Mesendoderm (in vitro differentiated cells): ENCODE measurements at regions not wholly inside any gene's neighbourhood (a gene's known extent, or its start where the extent isn't known, plus 50 kb on each side); places are given as distances from the start of the nearest gene placed in this dataset.

Experiments used
- DNase-seq: peaks from one replicate; pipeline ENCODE4 v3.0.0; 2013
- H2AK5ac ChIP-seq: 2 replicates; pipeline ENCODE4 v1.6.1; 2013; ENCODE audit warnings: low read length, inconsistent platforms
- H2BK120ac ChIP-seq: 2 replicates; pipeline ENCODE4 v1.6.1; 2013; ENCODE audit warnings: low read depth, mild to moderate bottlenecking, low read length, moderate library complexity, mixed read lengths
- H2BK15ac ChIP-seq: replicated peaks from 2 replicates; pipeline ENCODE4 v1.6.1; 2013; ENCODE audit warnings: low read depth, mild to moderate bottlenecking, moderate library complexity
- H2BK5ac ChIP-seq: 2 replicates; pipeline ENCODE4 v1.6.1; 2013; ENCODE audit warnings: low read length, inconsistent platforms
- H3K18ac ChIP-seq: 2 replicates; pipeline ENCODE4 v1.6.1; 2013; ENCODE audit warnings: mild to moderate bottlenecking, low read length, mixed read lengths
- H3K23ac ChIP-seq: one replicate; pipeline ENCODE4 v1.6.1; 2013; ENCODE audit warnings: low read length
- H3K27ac ChIP-seq: 2 replicates; pipeline ENCODE4 v1.5.1; 2013; ENCODE audit warnings: low read depth, mild to moderate bottlenecking, inconsistent platforms, low read length, moderate library complexity
- H3K27me3 ChIP-seq: 2 replicates; pipeline ENCODE4 v1.6.1; 2013; ENCODE audit warnings: low read length, control low read depth, mild to moderate bottlenecking, inconsistent platforms; ENCODE audit not compliant: insufficient read depth, poor library complexity
- H3K36me3 ChIP-seq: 2 replicates; pipeline ENCODE4 v1.6.1; 2013; ENCODE audit warnings: low read length, inconsistent platforms; ENCODE audit not compliant: control insufficient read depth, insufficient read depth
- H3K4ac ChIP-seq: one replicate; pipeline ENCODE4 v1.6.1; 2013; ENCODE audit warnings: low read depth, mild to moderate bottlenecking, low read length, moderate library complexity
- H3K4me1 ChIP-seq: 2 replicates; pipeline ENCODE4 v1.6.1; 2013; ENCODE audit warnings: low read depth, low read length, inconsistent platforms; ENCODE audit not compliant: control insufficient read depth
- H3K4me2 ChIP-seq: 2 replicates; pipeline ENCODE4 v1.6.1; 2013; ENCODE audit warnings: low read length
- H3K4me3 ChIP-seq: 2 replicates; pipeline ENCODE4 v1.5.1; 2013; ENCODE audit warnings: mild to moderate bottlenecking, low read length
- H3K56ac ChIP-seq: one replicate; pipeline ENCODE4 v1.6.1; 2013; ENCODE audit warnings: low read length
- H3K79me1 ChIP-seq: 2 replicates; pipeline ENCODE4 v1.6.1; 2013; ENCODE audit warnings: low read length, inconsistent platforms
- H3K79me2 ChIP-seq: 2 replicates; pipeline ENCODE4 v1.6.1; 2013; ENCODE audit warnings: mild to moderate bottlenecking, low read length; ENCODE audit not compliant: control insufficient read depth, insufficient read depth
- H3K9ac ChIP-seq: 2 replicates; pipeline ENCODE4 v1.6.1; 2013; ENCODE audit warnings: low read length, inconsistent platforms
- H4K5ac ChIP-seq: one replicate; pipeline ENCODE4 v1.6.1; 2013; ENCODE audit warnings: low read length
- H4K8ac ChIP-seq: one replicate; pipeline ENCODE4 v1.6.1; 2013; ENCODE audit warnings: low read depth, mild to moderate bottlenecking, control low read depth, low read length, moderate library complexity
- WGBS: extraction: QIAGEN DNeasy Blood & Tissue Kit; methylation state at CpG from one replicate; pipeline ENCODE4 v1.1.7; 2013; ENCODE audit warnings: low lambda C conversion rate, missing lambda C conversion rate; ENCODE audit not compliant: insufficient coverage; ENCODE audit errors: extremely low coverage; 5-methylcytosine and 5-hydroxymethylcytosine counted together

DNA sequence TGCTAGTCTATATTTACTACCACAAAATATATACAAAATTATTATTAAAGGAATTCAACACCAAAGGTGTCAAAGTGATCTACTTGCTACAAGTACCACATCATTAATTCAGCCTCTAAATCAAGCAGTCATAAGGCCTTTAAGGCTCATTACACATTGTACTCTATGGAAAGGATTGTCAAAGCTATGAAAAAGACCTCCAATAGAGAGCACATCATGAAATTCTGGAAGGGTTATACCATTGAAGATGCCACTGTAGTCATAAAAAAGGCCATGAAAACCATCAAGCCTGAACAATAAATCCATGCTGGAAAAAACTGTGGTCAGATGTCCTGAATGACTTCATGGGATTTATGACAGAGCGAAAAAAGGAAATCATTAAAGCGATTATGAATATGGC is 708.0 kb upstream of the FAM174A start:
- H3K4me1 ChIP-seq = no peaks in the 10 kb centered on the region
- no peak overlapping the region for H2BK15ac ChIP-seq
- H3K79me1 ChIP-seq = no peaks in the 10 kb centered on the region
- no peak overlapping the region for H2BK120ac ChIP-seq
- H3K56ac ChIP-seq = no peak overlapping the region
- no peak overlapping the region for H3K18ac ChIP-seq
- no CpG with 5 or more reads among the region's 2 CpGs for WGBS
- no peaks in the 10 kb centered on the region for H3K79me2 ChIP-seq
- H3K27ac ChIP-seq = no peak overlapping the region
- no peak overlapping the region for H3K4me3 ChIP-seq
- no peak overlapping the region for H3K9ac ChIP-seq
- no peak for DNase-seq
- no peak overlapping the region for H4K5ac ChIP-seq
- no peaks in the 10 kb centered on the region for H3K36me3 ChIP-seq
- no peak overlapping the region for H3K4me2 ChIP-seq
- no peak overlapping the region for H2BK5ac ChIP-seq
- H4K8ac ChIP-seq = no peak overlapping the region
- no peaks in the 10 kb centered on the region for H3K27me3 ChIP-seq
- no peak overlapping the region for H2AK5ac ChIP-seq
- no peak overlapping the region for H3K4ac ChIP-seq
- no peak overlapping the region for H3K23ac ChIP-seq

DNA sequence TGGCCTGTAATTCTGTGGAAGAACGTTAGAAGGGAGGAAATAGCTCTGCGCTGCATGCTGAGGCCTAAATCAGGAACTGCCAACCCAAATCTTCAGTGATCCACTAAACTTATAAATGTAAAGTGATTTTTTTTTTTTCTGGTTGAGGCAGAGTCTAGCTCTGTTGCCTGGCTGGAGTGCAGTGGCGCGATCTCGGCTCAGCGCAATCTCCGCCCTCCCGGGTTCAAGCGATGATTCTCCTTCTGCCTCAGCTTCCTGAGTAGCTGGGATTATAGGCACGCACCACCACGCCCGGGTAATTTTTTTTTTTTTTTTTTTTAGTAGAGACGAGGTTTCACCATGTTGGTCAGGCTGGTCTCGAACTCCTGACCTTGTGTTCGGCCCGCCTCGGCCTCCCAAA is 717.4 kb upstream of the FAM174A start:
- Histone ChIP-seq H3K23ac (no peak overlapping the region), H2BK15ac (no peak overlapping the region), H2BK5ac (no peak overlapping the region), H3K4me2 (no peak overlapping the region), H3K79me2 (no peaks in the 10 kb centered on the region), H3K27ac (no peak overlapping the region), H3K9ac (no peak overlapping the region), H4K5ac (no peak overlapping the region), H3K4ac (no peak overlapping the region), H4K8ac (no peak overlapping the region), H2AK5ac (no peak overlapping the region), H3K18ac (no peak overlapping the region), H3K4me1 (no peaks in the 10 kb centered on the region), H3K27me3 (no peaks in the 10 kb centered on the region), H2BK120ac (no peak overlapping the region), H3K4me3 (no peak overlapping the region), H3K56ac (no peak overlapping the region), H3K36me3 (no peaks in the 10 kb centered on the region), H3K79me1 (no peaks in the 10 kb centered on the region)
- DNase-seq = no peak
- no CpG with 5 or more reads among the region's 17 CpGs for WGBS

DNA sequence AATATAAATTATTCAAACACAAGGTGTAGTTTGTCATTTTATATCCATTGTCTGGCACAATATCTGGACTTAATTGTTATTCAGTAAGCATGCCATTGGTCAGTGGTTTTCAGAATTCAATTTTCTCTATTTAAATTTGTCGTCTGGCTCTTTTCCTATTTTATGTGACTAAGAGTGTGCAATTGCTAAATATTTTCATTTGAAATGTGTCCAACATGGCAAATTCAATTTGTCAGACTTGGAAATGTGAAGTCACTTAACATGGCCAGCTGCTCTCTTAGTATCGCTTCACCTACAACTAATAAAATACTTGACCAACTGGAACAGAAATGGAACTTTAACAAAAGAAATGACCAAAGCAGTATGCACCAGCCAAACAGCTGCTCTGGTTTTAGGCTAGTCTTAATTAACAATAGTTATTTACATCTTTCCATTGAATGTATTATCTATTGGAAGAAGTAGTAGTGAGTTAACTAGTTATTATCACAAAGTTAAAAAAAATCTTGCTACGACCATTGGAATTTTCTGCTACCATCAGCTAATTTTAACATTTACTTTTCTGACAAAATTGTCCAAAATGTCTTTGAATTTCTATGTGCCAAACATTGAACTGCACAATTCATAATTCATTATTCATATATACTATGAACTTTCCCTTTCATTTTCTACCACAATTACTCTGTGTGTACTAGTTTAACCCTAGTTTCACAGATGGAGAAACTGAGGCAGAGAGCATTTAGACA is 720.7 kb upstream of the FAM174A start:
- Histone ChIP-seq H2BK120ac (no peak overlapping the region), H3K23ac (no peak overlapping the region), H3K4ac (no peak overlapping the region), H2BK15ac (no peak overlapping the region), H2AK5ac (no peak overlapping the region), H3K27ac (no peak overlapping the region), H3K27me3 (no peaks in the 10 kb centered on the region), H3K4me2 (no peak overlapping the region), H3K18ac (no peak overlapping the region), H3K79me2 (no peaks in the 10 kb centered on the region), H3K79me1 (no peaks in the 10 kb centered on the region), H2BK5ac (no peak overlapping the region), H3K36me3 (no peaks in the 10 kb centered on the region), H3K4me3 (no peak overlapping the region), H4K8ac (no peak overlapping the region), H3K9ac (no peak overlapping the region), H4K5ac (no peak overlapping the region), H3K56ac (no peak overlapping the region), H3K4me1 (no peaks in the 10 kb centered on the region)
- DNase-seq = no peak
- no CpG with 5 or more reads among the region's 3 CpGs for whole genome bisulfite sequencing

DNA sequence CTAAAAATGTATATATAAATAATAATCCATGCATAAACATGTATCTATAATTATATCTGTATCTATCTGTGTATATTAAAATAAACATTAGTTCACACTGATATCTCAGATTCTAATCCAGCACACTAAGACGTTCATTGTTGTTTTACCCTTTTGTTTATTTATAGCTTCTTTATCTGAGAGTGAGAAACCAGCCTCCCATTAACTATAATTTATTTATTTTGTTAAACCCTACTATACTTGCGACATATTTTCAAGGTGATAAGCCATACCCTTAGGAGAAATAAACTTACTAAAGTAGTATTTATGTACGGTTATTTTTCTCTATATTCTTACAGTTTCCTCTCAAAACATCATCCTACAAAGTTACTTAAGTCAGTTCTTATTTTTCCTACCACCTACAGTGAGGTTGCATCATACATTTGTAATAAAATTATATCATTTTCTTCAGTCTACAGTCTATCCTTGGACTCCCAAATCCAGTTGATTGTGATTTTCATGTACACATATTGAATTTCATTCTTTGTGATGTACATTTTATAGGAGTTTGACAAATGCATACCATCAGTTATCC is 726.4 kb upstream of the FAM174A start:
- no CpG with 5 or more reads among the region's 3 CpGs for WGBS
- no peaks in the 10 kb centered on the region for H3K36me3 ChIP-seq
- H3K4me1 ChIP-seq = no peaks in the 10 kb centered on the region

DNA sequence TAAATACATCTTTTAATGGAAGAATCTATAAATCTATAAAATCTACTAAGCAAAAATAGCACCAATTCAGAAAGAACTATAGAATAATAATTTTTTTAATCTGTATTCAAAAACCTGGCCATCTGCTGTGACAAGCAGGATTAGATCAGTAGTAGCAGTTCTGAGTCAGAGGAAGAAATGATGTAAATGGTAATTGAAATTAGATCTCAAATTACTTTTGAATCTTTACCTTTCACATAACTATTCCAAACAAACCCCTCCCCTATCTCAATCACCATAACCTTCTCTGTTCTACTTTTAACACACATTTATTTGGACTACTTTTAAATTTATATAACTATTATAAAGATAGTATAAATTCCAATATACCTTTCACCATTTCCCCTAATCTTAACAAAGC is 727.8 kb upstream of the FAM174A start:
- H2BK5ac ChIP-seq = no peak overlapping the region
- no peak overlapping the region for H3K4me2 ChIP-seq
- H3K9ac ChIP-seq = no peak overlapping the region
- no peak overlapping the region for H3K56ac ChIP-seq
- H2AK5ac ChIP-seq = no peak overlapping the region
- no peaks in the 10 kb centered on the region for H3K79me1 ChIP-seq
- no peaks in the 10 kb centered on the region for H3K4me1 ChIP-seq
- no peaks in the 10 kb centered on the region for H3K36me3 ChIP-seq
- no peak overlapping the region for H3K18ac ChIP-seq
- H3K4me3 ChIP-seq = no peak overlapping the region
- no peaks in the 10 kb centered on the region for H3K27me3 ChIP-seq
- no peak overlapping the region for H2BK15ac ChIP-seq
- H4K8ac ChIP-seq = no peak overlapping the region
- H2BK120ac ChIP-seq = no peak overlapping the region
- H3K27ac ChIP-seq = no peak overlapping the region
- no peak for DNase-seq
- no peaks in the 10 kb centered on the region for H3K79me2 ChIP-seq
- H3K4ac ChIP-seq = no peak overlapping the region
- no peak overlapping the region for H3K23ac ChIP-seq
- no peak overlapping the region for H4K5ac ChIP-seq

More for the DNA sequence above, 726.4 kb upstream of the FAM174A start:
- Histone ChIP-seq H3K9ac (no peak overlapping the region), H3K18ac (no peak overlapping the region), H3K4me2 (no peak overlapping the region), H3K79me2 (no peaks in the 10 kb centered on the region), H4K5ac (no peak overlapping the region), H4K8ac (no peak overlapping the region), H2BK5ac (no peak overlapping the region), H3K4me3 (no peak overlapping the region), H2BK120ac (no peak overlapping the region), H2AK5ac (no peak overlapping the region), H2BK15ac (no peak overlapping the region), H3K4ac (no peak overlapping the region), H3K27ac (no peak overlapping the region), H3K27me3 (no peaks in the 10 kb centered on the region), H3K79me1 (no peaks in the 10 kb centered on the region), H3K56ac (no peak overlapping the region), H3K23ac (no peak overlapping the region)
- DNase-seq = no peak

DNA sequence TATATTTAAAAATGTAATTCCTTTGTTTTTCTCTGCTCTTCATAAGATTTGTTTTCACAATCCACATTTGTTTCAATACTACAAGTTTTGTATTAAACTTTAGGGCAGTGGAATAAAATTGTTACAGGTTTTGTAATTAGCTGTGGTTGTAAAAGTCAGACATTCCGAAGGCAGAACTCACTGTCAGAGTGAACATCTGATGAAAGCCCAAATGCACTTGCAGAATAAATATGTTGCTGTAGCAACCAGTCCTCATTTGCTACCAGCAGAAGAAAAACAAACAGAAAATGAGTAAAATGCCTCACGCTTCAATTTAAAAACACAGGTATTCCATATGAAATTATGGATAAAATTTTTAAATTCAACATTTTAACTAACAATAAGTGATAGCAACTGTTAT is 740.1 kb upstream of the FAM174A start:
- no peak overlapping the region for H3K4me2 ChIP-seq
- no peak overlapping the region for H3K23ac ChIP-seq
- no peak overlapping the region for H3K18ac ChIP-seq
- no peaks in the 10 kb centered on the region for H3K79me1 ChIP-seq
- no peaks in the 10 kb centered on the region for H3K36me3 ChIP-seq
- H2BK120ac ChIP-seq = no peak overlapping the region
- no peak overlapping the region for H4K8ac ChIP-seq
- no peaks in the 10 kb centered on the region for H3K27me3 ChIP-seq
- no peak overlapping the region for H2AK5ac ChIP-seq
- no peak overlapping the region for H3K4ac ChIP-seq
- H3K27ac ChIP-seq = no peak overlapping the region
- H3K9ac ChIP-seq = no peak overlapping the region
- no peaks in the 10 kb centered on the region for H3K79me2 ChIP-seq
- no peaks in the 10 kb centered on the region for H3K4me1 ChIP-seq
- no peak overlapping the region for H4K5ac ChIP-seq
- H3K56ac ChIP-seq = no peak overlapping the region
- no CpG with 5 or more reads among the region's 2 CpGs for WGBS
- no peak for DNase-seq
- no peak overlapping the region for H3K4me3 ChIP-seq
- H2BK15ac ChIP-seq = no peak overlapping the region
- no peak overlapping the region for H2BK5ac ChIP-seq
